ENCODE measurements at regions not wholly inside any gene's neighbourhood (a gene's known extent, or its start where the extent isn't known, plus 50 kb on each side); places are given as distances from the start of the nearest gene placed in this dataset.

DNA sequence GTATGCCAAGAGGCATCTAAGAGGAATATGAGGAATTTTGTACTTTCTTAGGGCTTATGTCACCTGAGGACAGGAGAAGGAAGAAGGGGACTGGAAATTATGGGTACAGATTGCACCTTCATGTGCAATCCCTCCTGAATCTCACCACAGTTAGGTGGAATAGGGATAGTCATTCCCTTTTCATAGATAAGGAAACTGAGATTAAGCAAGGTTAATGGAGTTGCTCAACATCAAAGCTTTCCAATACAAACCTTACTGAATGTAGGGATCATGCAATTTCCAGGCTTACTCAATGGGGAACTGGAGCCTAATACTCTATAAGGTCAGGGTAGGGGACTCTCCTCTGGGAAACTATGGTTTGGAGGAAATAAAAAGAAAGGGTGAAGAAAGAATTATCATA, 133.0 kb downstream of the C11orf87 start:
- peak; percentile 5 for DNase-seq (ENCODE audit: low read depth)

DNA sequence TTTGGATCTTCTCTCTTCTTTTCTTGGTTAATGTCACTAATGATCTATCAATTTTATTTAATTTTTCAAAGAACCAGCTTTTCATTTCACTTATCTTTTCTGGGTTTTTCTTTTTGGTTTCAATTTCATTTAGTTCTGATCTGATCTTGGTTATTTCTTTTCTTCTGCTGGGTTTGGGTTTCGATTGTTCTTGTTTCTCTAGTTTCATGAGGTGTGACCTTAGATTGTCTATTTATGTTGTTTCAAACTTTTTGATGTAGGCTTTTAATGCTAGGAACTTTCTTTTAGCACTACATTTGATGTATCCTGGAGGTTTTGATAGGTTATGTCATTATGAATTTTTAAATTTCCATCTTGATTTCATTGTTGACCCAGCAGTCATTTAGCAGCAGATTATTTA, 142.3 kb downstream of the C11orf87 start:
- DNase-seq (ENCODE audit: low read depth), result no peak

DNA sequence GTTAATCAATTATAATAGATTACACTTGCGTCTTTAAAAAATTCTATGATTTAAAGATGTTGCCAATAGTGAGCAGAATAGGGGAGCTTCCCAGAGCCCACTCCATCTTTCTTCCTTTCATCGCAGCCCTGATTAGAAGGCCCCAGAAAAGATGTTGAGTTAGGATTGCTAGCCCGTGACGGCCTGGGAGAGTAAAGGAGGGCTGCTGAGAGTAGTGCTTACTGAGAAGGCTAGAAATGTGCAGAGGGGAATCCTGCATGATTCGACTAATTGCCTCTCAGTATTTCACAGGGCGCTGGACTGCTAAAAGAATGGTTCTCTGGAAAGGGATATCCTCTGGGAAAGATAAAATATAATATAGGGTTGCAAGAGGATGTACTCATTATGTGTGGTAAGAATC, 160.5 kb downstream of the C11orf87 start:
- DNase-seq (ENCODE audit: low read depth), result no peak

DNA sequence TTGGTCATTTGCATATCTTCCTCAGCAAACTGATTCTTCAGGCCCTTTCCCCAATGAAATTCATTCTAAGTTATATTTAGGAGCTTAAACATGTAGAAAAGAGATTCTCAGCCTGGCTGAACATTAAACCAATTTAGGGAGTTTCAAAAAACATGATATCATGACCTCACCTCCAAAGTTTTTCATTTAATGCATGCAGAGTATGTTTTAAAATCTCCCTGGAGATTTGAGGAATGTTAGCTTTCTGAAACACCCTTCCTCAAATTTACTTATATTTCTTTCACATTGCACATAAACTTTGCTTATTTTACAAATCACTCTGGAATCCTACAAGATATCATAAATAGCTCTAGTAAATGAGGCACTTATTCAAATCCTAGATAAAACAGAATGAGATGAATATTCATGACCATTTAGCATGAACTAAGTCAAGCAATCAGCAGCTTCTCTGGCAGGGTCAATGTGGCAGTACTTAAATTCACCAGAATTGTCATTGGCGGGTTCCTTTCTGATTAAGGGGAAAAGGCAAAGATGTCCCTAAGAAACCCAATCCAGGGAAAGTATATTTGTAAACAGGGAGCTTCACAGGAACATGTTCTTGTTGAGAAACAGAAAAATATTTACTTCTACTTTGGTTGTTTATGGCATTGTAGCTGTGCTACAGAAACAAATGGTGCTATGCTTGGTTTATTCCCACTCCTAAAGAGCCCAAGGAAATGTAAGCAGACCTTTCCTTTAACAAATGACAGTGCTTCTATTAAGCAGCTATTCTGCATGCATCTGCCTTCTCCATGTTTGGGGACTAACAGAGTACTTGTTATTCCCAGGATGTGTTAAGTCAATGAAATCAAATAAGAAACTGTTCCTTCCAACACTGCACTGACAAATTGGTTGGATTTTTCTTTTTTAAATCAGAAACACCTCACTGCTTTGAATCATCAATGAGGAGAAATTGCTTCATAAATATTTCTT, 162.3 kb downstream of the C11orf87 start:
- DNase-seq (ENCODE audit: low read depth), result no peak

DNA sequence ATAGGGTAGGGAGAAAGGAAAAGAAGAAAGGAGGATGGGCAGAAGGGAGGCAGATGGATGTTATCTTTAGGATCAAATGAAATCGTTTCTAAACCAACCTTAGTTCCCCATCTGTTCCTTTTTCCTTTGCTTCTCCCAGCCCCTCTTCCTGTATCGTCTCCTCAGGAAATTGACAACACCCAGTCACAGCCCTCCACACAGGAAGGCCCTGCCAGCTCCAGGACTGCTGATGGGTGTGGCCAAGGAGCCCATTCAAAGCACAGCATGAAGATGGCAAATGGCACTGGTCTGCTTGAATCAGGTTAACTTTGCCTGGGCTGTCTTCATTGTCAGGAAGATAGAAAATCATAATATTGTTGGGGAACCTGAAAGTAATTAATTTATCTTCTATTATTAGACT, 164.8 kb downstream of the C11orf87 start:
- DNase-seq (ENCODE audit: low read depth), result no peak

DNA sequence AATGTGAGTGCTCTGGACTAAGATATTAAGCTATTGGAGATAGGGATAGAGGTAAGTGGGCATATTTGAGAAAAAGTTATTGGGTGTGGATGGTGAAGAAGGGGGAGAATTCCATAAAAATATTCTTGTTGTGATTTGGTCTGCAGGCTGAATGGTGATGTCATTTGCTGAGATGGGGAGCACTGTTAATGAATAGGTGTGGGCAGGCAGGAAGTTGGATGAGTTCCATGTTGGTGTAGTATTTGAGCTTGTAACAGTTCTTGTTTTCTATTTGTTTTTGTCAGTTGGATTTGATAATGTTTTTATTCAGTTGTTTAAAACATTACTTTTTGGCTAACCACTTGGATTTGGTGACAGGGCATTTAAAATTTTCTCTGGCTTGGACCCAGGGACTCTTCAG, 168.8 kb downstream of the C11orf87 start:
- no peak for DNase-seq (ENCODE audit: low read depth)

DNA sequence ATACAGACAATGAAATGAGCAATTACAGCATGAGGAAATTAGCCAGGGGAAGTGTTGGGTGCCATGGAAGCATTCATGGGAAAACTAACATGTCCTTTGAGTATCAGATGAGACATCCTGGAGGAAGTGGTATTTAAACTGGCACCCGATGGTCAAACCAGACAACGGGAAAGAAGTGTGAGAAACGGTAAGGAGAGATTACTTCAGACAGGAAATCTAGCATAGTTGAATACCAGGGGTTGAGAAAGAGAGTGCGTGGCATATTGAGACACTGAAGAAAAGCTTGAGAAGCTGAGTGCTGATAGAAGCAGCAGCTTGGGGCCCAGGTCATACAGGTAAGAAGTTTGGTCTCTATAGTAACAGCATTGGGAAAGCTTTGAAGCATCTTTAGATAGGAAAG, 175.3 kb downstream of the C11orf87 start:
- no peak for DNase-seq (ENCODE audit: low read depth)

DNA sequence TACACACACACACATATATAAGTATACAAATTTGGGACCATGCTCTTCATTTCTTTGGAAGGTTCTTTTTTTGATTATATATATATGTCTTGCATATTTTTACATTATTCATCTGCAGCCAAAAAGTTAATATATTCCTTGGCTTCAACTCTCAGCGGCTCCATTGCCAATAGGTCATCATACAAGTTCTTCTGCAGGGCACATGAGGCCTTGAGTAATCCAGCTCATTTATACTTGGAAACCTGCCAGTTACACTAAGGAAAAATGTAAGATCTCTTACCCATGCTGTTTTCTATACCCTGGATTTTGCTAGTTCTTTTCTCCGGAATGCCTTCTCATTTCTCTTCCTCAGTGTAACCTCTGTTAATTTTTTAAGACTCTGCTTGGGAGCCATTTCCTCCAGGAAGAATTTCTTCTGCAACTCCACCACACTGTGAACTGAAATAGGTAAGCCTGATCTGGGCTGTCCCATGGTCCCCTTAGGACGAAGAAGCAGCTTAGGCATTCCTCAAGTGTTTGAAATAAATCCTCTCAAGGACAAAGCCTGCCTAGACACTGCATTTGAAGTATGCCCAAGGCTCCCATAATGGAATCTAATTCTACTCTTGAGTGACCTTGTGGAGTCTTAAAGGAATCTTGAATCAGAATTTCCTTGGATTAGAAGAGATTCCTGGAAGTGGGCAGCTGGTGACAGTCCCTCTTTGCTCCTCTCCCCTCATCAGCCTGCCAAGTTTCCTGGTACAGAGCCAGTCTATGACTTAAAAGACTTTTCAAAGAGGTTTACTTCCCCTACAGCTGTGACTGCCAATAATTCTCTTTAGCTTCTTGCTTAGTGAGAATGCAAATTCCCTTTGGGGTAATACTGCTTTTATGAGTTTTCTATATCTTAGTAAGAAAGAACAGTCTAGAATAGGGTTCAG, 182.8 kb downstream of the C11orf87 start:
- DNase-seq (ENCODE audit: low read depth), result peak; percentile 2

DNA sequence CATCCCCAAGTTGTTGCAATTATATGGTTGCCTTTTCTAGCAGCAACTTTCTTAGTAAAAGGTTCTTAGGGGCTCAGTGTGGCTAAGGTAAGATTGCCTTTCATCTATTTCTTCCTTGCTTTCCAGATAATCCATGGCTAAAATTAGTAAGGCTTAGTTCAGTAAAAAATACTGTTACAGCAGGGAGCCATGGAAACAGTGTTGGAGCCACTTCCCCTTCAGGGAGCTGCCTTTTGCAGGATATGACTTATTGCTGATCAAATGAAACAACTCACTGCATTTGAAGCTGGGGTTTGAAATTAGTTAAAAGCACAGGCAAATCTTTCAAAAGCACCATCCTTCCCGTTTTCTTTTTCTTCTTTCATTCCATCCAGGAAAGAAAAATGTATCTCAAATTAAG, 184.3 kb downstream of the C11orf87 start:
- DNase-seq (ENCODE audit: low read depth), result no peak

DNA sequence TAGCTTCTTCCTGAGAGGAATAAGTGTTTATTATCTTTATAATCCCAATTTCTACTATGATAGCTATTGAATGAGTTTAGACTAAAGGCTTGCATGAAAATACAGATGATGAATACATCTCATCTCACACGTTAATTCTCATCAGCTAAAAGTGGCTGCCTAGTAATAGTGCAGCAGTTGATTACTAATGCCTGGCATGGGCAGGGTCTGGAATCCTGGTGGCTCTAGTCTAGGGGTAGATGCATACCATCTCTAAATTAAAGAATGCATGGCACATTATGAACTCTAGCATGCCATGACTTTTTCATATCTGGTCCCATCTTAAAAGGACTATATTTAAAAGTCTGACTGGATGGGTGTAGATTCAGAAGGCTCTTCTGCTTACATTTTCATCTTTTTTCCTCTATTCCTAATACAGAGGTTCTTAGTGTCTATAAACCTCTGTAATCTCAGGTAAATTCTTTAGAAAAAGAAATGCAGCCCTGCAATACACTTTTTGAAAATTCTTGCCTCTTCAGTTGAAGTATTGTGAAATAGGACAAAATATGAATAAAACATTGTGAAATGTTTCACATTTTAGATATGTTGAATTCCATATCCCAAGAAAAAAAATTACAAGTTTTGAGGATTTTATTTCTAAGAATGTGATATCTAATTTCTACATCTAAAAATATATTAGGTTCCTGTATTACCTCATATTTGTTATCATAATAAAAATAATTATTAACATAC, 187.6 kb downstream of the C11orf87 start:
- no peak for DNase-seq (ENCODE audit: low read depth)

DNA sequence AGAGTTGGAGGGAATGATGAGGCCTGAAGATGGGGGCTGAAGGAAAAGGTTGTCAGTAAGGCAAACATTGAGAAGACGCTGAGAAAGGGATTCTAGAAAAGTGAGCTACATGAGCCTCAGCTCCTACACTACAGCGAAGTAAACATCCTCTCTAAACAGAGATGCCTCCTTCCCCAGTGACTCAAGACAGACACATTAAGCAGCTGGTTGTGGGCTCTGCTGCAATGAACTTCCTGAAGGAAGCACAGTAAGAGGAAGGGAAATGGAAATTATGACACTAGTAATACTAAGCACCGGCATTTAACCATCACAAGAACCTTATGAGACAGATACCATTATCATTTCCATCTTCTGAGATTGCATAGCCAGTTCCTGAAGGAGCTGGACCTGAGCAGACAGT, 190.5 kb downstream of the C11orf87 start:
- DNase-seq (ENCODE audit: low read depth), result no peak

DNA sequence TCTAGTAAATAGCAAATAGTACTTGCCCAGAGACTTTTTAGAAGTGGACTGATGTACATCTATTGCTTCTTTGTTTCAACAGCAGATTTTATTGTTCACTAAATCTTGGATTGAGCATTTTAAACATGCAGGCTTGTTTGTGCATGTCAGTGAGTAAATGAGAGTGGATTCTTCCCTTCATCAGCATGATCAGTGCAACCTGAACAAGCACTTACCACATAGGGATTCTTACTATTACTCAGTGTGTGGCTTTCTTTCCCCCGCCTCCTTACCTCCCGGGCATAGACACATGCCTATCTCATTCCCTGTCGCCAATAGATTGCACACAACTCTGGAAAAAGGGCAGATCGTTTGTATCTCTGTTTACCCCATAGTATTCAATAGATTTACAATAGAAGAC, 197.5 kb downstream of the C11orf87 start:
- no peak for DNase-seq (ENCODE audit: low read depth)

DNA sequence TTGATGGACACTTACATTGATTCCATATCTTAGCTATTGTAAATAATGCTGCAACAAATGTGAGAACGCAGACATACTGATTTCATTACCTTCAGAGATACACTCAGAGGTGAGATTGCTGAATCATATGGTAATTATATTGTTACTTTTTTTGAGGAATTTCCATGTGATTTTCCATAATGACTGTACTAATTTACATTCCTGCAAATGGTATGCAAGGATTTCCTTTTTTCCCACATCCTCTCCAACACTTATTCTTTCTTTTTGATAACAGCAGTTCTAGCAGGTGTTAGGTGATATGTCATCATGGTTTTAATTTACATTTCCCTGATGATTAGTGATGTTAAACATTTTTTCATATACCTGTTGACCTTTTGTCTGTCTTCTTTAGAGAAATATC, 207.7 kb downstream of the C11orf87 start:
- no peak for DNase-seq (ENCODE audit: low read depth)

DNA sequence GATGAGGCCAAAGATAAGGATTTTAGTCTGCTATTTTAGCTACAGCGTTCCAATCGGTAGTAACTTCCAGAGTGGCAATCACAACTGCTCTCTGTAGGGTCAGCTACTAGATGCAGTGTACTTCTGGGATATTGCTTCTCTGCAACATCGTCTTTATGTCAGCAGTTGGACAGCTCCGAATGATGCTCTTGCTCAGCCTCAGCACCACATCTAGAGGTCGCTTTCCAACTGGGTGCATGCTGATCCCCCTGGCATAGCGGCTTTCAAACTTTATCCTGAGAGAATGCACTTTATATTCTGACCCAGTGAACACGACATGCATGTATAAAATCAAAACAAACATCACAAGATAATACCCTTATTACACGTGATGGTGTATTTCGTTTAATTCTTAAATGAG, 219.6 kb downstream of the C11orf87 start:
- DNase-seq (ENCODE audit: low read depth), result peak; percentile 57

DNA sequence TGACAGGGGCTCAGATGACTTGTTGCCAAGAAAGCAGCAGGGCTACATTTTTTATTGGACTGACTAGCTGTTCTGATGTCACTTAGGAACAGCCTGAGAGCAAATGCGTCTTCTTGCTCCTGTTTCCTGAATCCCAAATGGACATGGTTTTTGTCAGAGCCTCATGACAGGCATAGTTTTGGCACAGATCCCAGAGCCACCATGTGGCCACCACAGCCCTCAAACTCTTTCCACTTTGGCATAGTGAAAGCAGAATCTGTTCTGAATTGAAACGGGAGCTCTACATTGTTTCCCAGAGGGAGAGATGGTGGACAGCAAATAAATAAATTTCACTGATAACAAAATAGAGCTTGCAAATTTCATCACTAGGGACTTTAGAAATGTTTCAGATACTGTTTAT, 222.2 kb downstream of the C11orf87 start:
- DNase-seq (ENCODE audit: low read depth), result no peak

DNA sequence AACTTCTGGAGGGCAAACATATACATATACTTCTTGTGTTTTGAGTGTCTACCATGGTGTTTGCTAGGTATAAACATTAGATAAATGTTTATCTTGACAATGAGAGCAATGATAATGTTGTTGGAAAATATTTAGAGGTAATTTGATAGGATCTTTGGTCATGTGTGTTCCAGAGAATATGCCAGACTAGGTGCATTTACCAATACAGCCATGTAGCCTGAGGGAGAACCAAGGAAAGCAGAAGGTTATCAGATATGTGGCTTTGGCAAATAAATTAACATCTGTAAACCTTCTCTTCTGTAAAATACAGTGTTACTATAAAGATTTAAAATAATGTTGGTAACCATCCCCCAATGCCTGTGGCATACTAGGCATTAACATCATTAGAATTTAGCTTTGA, 226.8 kb downstream of the C11orf87 start:
- DNase-seq (ENCODE audit: low read depth), result no peak

DNA sequence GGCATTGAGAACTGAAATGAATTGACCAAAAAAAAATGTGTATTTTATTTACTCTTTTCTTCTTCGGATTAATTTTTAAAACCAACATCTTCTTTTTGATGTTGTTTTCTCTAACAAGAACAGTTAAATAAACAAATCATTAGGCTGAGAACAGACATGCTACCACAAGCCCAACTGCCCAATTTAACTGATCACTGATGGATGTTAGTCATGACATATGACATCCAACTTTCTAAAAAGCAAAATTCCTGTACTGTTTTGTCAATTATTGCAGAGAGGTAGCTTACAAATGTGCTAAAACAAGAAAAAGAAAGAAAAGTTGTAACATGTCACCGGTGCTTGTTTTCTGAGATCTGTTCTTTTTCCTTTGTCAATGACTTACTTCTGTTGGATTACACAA, 232.1 kb downstream of the C11orf87 start:
- DNase-seq (ENCODE audit: low read depth), result no peak

DNA sequence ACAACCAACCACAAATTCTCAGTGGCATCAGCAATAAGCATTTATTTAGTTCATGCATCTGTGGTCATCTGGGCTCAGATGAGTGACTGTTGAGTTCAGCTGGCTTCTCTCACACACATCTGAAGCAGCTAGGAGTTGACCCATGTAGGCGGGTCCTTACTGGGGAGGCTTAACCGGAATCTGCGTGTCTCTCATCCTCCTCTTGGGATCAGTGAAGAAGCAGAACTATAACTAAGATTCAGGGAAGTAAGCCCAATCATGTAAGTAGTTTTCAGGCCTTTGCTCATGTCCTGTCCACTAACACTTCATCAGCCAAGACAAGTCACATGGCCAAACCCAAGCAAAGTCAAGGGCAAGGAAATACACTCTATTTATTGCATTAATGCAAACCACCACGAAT, 236.2 kb downstream of the C11orf87 start:
- no peak for DNase-seq (ENCODE audit: low read depth)

DNA sequence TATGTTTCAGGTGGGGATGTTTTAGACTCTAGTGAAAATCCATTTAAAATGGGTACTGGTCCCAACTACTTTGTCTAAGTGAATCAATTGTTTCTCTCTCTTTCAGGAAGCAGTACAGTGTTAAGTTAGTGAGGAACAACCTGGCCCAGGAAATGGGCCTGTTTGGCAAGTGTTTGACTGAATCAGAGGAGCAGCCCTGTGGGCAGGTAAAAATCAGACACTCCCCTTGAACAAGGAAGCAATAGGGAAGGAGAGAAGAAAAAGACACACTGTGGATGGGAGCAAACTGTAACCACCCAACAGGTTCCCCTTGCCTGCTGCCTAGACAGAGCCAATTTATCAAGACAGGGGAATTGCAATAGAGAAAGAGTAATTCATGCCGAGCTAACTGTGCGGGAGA, 245.7 kb downstream of the C11orf87 start:
- DNase-seq (ENCODE audit: low read depth), result no peak

DNA sequence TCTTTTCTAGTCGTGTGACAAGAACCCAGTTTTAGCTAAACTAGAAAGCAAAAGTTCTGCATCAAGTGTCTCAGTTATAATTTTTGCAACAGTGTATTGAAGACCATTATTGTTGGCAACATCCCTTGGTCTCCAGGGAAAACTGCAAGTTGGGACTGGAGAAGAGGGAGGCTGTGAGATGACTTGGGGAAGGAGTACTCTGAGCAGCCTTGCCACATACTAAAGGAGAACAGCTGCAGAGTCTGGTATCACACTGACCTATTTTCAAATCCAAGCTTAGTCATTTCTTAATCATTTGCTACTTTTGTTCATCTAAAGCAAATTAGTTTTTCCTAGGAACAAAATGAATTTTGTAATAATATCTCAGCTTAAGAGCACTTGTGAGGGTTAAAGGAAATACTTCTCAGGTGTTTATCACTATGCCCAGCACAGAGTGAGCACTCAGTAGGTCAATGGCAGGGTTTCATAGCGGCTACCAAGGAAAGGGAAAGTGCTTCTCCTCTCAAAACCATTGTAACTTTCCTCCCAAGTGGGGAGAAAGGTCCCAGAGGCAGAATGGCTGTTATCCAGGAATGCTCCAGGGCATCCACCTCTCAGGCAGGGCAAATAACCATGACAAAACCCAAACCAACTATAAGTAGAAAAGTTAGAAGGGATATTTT, 247.1 kb downstream of the C11orf87 start:
- peak; percentile 7 for DNase-seq (ENCODE audit: low read depth)

DNA sequence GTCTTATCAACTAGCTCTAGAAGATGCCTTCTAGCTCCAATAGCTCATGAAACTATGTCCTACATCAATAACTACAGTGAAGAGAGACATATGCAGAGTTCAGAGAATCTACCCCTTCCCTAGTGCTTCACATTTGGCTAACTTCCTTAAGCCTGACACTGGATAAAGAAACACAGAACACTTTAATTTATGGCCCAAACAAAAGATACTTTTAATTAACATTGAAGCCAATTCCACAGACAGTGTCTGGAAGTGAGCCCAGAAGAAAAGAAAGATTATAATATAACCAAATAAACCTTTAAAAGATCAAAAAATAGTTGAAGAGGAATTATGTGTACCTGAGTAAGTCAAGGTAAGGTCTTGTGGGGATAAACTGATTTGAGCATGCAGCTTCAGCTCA, 255.2 kb downstream of the C11orf87 start:
- no peak for DNase-seq (ENCODE audit: low read depth)

DNA sequence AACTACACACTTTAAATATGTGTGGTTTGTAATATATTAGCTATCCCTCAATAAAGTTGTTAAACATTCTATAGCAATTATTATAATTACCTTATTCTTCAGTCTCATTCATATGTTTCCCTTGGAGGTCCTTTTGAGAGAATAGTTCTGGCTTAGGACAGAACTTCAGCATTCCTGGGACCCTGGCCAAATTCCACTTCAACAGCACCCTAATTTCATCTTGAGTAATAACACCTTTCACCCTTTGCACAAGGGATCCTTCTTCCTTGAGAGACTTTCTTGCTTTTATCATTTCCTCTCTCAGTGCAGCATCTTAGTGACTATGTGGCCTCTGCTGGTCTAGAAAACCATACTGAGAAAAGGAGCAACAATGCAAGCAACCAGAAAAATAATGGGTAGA, 255.9 kb downstream of the C11orf87 start:
- peak; percentile 44 for DNase-seq (ENCODE audit: low read depth)

Data from iris pigment epithelial cell (primary cell).